IPS-18a (cell line): ENCODE measurements at regions not wholly inside any gene's neighbourhood (a gene's known extent, or its start where the extent isn't known, plus 50 kb on each side); places are given as distances from the start of the nearest gene placed in this dataset.

Source experiments
- H3K27ac ChIP-seq: one replicate; pipeline ENCODE4 v1.5.1; 2013; ENCODE audit warnings: low read length
- H3K27me3 ChIP-seq: one replicate; pipeline ENCODE4 v1.6.1; 2013; ENCODE audit warnings: mild to moderate bottlenecking, low read length; ENCODE audit not compliant: control insufficient read depth, insufficient read depth
- H3K36me3 ChIP-seq: one replicate; pipeline ENCODE4 v1.6.1; 2013; ENCODE audit warnings: low read depth, low read length; ENCODE audit not compliant: control insufficient read depth
- H3K4me1 ChIP-seq: one replicate; pipeline ENCODE4 v1.6.1; 2013; ENCODE audit warnings: low read depth, low read length; ENCODE audit not compliant: control insufficient read depth
- H3K4me3 ChIP-seq: one replicate; pipeline ENCODE4 v1.5.1; 2013; ENCODE audit warnings: low read length
- H3K9ac ChIP-seq: one replicate; pipeline ENCODE4 v1.6.1; 2013; ENCODE audit warnings: mild to moderate bottlenecking, low read length, moderate library complexity
- H3K9me3 ChIP-seq: one replicate; pipeline ENCODE4 v1.6.1; 2013; ENCODE audit warnings: low read depth, low read length; ENCODE audit not compliant: control insufficient read depth

GRCh38 chr14:81849714-81850113, 316.1 kb upstream of the SEL1L start:
- Histone ChIP-seq H3K9ac (no peak overlapping the region), H3K4me1 (no peaks in the 10 kb centered on the region), H3K27me3 (no peaks in the 10 kb centered on the region), H3K36me3 (no peaks in the 10 kb centered on the region), H3K27ac (no peak overlapping the region), H3K4me3 (no peak overlapping the region), H3K9me3 (peaks cover 10% of the 10 kb centered on the region)

DNA sequence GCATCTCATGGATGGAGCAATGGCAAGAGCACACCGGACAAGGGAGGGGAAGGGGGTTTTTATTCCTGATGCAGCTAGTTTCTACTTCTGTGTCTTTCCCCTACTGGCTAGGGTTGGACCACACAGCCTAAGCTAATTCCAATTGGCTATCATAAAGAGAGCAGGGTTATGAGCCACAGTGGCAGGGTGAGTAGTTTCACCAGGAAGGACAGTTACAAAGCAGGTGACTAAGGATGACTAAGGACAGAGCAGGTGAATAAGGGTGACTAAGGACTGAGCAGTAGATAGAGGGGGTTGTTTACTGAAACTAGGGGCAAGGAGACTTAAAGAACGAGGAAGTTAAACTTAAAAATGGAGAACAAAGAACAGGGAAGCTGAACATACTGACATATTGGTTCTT, 321.4 kb upstream of the SEL1L start:
- no peaks in the 10 kb centered on the region for H3K36me3 ChIP-seq
- no peaks in the 10 kb centered on the region for H3K27me3 ChIP-seq
- H3K9ac ChIP-seq, result no peak overlapping the region
- H3K4me1 ChIP-seq, result no peaks in the 10 kb centered on the region
- H3K4me3 ChIP-seq, result no peak overlapping the region
- peaks cover 6% of the 10 kb centered on the region for H3K9me3 ChIP-seq
- no peak overlapping the region for H3K27ac ChIP-seq

DNA sequence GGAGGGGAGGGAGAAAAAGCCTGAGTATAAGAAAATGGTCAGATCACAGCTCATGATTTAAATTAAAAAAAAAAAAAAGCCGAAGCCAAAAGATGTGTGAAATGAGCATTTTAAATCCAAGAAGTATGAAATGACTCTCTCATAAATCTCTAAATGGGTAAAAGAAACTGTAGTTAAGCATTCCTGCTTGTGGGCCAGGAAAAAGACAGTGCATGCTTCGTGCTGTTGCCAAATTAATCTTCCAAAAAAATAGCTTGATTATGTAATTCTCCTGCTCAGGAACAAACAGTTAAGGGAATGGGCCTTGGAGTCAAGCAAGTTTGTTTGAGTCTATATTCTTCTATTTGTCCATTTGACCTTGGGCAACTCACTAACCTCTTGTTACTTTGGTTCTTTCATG, 325.4 kb upstream of the SEL1L start:
- no peaks in the 10 kb centered on the region for H3K36me3 ChIP-seq
- no peak overlapping the region for H3K4me3 ChIP-seq
- H3K9me3 ChIP-seq, result peaks cover 6% of the 10 kb centered on the region
- no peaks in the 10 kb centered on the region for H3K4me1 ChIP-seq
- H3K27me3 ChIP-seq, result no peaks in the 10 kb centered on the region
- H3K27ac ChIP-seq, result no peak overlapping the region
- no peak overlapping the region for H3K9ac ChIP-seq

GRCh38 chr14:81868172-81868571, 334.5 kb upstream of the SEL1L start:
- Histone ChIP-seq H3K27ac (no peak overlapping the region), H3K9ac (no peak overlapping the region), H3K36me3 (no peaks in the 10 kb centered on the region), H3K4me3 (no peak overlapping the region), H3K4me1 (peaks cover 4% of the 10 kb centered on the region), H3K9me3 (no peaks in the 10 kb centered on the region), H3K27me3 (no peaks in the 10 kb centered on the region)

DNA sequence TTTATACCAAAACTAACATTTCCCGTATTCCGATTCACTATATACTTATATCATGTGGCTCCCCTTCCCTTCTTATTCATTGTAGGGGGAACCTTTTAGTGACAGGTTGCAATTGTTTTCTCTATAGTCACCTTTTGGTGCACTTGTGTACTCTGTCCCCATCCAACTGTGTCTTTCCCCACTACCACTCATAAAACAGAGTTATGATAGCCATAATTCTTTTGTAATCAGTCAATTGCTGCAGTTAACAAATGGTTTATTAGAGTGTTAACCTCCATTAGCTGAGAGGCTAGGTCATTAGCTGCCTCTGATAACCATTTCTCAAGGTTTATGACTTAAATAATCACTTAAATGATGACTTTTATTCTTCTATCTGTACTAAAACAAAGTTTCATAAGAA, 338.1 kb upstream of the SEL1L start:
- H3K4me1 ChIP-seq, result peaks cover under 1% of the 10 kb centered on the region
- H3K4me3 ChIP-seq, result no peak overlapping the region
- H3K36me3 ChIP-seq, result no peaks in the 10 kb centered on the region
- H3K9ac ChIP-seq, result no peak overlapping the region
- H3K27me3 ChIP-seq, result no peaks in the 10 kb centered on the region
- H3K27ac ChIP-seq, result no peak overlapping the region
- H3K9me3 ChIP-seq, result peaks cover 3% of the 10 kb centered on the region

GRCh38 chr14:81884382-81884781, 350.7 kb upstream of the SEL1L start:
- Histone ChIP-seq H3K9me3 (no peaks in the 10 kb centered on the region), H3K36me3 (no peaks in the 10 kb centered on the region), H3K9ac (no peak overlapping the region), H3K27me3 (no peaks in the 10 kb centered on the region), H3K4me1 (no peaks in the 10 kb centered on the region), H3K4me3 (no peak overlapping the region), H3K27ac (no peak overlapping the region)

GRCh38 chr14:81886588-81886987, 352.9 kb upstream of the SEL1L start:
- no peaks in the 10 kb centered on the region for H3K9me3 ChIP-seq
- no peaks in the 10 kb centered on the region for H3K36me3 ChIP-seq
- no peaks in the 10 kb centered on the region for H3K4me1 ChIP-seq
- H3K27ac ChIP-seq, result no peak overlapping the region
- no peaks in the 10 kb centered on the region for H3K27me3 ChIP-seq
- no peak overlapping the region for H3K9ac ChIP-seq
- H3K4me3 ChIP-seq, result no peak overlapping the region

- Histone ChIP-seq H3K4me1 (no peaks in the 10 kb centered on the region), H3K9me3 (no peaks in the 10 kb centered on the region), H3K27ac (no peak overlapping the region), H3K36me3 (no peaks in the 10 kb centered on the region), H3K9ac (no peak overlapping the region), H3K27me3 (no peaks in the 10 kb centered on the region), H3K4me3 (no peak overlapping the region)
Observed at GRCh38 chr14:81889529-81889928, 355.9 kb upstream of the SEL1L start.

GRCh38 chr14:81890020-81890419, 356.4 kb upstream of the SEL1L start:
- Histone ChIP-seq H3K36me3 (no peaks in the 10 kb centered on the region), H3K4me1 (no peaks in the 10 kb centered on the region), H3K27ac (no peak overlapping the region), H3K27me3 (no peaks in the 10 kb centered on the region), H3K9ac (no peak overlapping the region), H3K9me3 (no peaks in the 10 kb centered on the region), H3K4me3 (no peak overlapping the region)

DNA sequence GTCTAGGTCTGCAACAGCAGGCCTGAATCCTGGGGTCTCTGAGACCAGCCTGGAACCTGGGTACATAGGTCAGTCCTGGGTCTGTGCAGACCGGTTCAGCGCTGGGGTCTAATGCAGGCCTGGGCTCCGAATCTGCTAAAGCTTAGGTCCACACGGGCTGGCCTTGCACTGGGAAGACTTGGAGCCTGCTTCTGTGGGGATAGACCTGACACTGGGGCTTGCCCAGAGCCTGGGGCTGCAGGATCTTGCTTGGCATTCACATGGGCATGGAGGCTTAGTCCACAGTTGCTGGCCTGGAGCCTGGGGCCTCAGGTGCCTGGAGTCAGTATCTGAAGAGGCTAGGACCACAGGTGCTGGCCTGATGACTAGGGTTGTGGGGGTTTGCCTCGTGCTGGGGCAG, 369.8 kb upstream of the SEL1L start:
- Histone ChIP-seq H3K27ac (no peak overlapping the region), H3K27me3 (no peaks in the 10 kb centered on the region), H3K9me3 (peaks cover 11% of the 10 kb centered on the region), H3K4me3 (no peak overlapping the region), H3K4me1 (no peaks in the 10 kb centered on the region), H3K9ac (no peak overlapping the region), H3K36me3 (no peaks in the 10 kb centered on the region)

GRCh38 chr14:81927070-81927469, 393.4 kb upstream of the SEL1L start:
- Histone ChIP-seq H3K4me1 (no peaks in the 10 kb centered on the region), H3K27me3 (no peaks in the 10 kb centered on the region), H3K4me3 (no peak overlapping the region), H3K36me3 (no peaks in the 10 kb centered on the region), H3K9me3 (no peaks in the 10 kb centered on the region), H3K9ac (no peak overlapping the region), H3K27ac (no peak overlapping the region)

- H3K9ac ChIP-seq, result no peak overlapping the region
- no peaks in the 10 kb centered on the region for H3K36me3 ChIP-seq
- H3K9me3 ChIP-seq, result no peaks in the 10 kb centered on the region
- no peaks in the 10 kb centered on the region for H3K27me3 ChIP-seq
- no peaks in the 10 kb centered on the region for H3K4me1 ChIP-seq
- H3K4me3 ChIP-seq, result no peak overlapping the region
- H3K27ac ChIP-seq, result no peak overlapping the region
Observed at GRCh38 chr14:81931828-81932227, 398.2 kb upstream of the SEL1L start.
